K562 (cell line): ENCODE measurements at regions not wholly inside any gene's neighbourhood (a gene's known extent, or its start where the extent isn't known, plus 50 kb on each side); places are given as distances from the start of the nearest gene placed in this dataset.

Experiments
- ADNP ChIP-seq: fragments of 200-800 bp; sonication (Bioruptor generic); IDR thresholded peaks from 2 replicates; pipeline ENCODE4 v1.6.1; 2016; ENCODE audit warnings: missing genetic modification characterization, missing compliant biosample characterization
- ATF1 ChIP-seq, 2 experiments: fragments of 450-650 bp in 1 of 2; IDR thresholded peaks; 2 replicates each; pipeline ENCODE4 v1.6.1; 2016; ENCODE audit warnings: missing compliant biosample characterization in 1 of 2, missing genetic modification characterization in 1 of 2
- BRF1 ChIP-seq: IDR thresholded peaks from 3 replicates; pipeline ENCODE4 v1.6.1; 2011; ENCODE audit warnings: borderline replicate concordance, mild to moderate bottlenecking; ENCODE audit not compliant: insufficient read length; ENCODE audit errors: extremely low read depth
- E2F6 ChIP-seq, 2 experiments: IDR thresholded peaks; 2 replicates each; pipeline ENCODE4 v1.6.1; 2011; ENCODE audit warnings: borderline replicate concordance in 1 of 2, control low read depth in 1 of 2, low read depth in 1 of 2, low read length in 1 of 2, mild to moderate bottlenecking in 1 of 2, mixed read lengths in 1 of 2, moderate library complexity in 1 of 2; ENCODE audit not compliant: insufficient read depth in 1 of 2, insufficient read length in 1 of 2, poor library complexity in 1 of 2, severe bottlenecking in 1 of 2; ENCODE audit errors: extremely low read depth in 1 of 2
- JUNB ChIP-seq: fragments of 450-650 bp; formaldehyde crosslinking; conservative IDR thresholded peaks from 2 replicates; pipeline ENCODE4 v1.4.0; 2020; ENCODE audit warnings: mild to moderate bottlenecking
- NR2C1 ChIP-seq, 2 experiments: fragments of 450-650 bp; IDR thresholded peaks; 2 replicates each; pipeline ENCODE4 v1.6.1; 2017; ENCODE audit warnings: mild to moderate bottlenecking in 2 of 2, antibody characterized with exemption in 1 of 2, inconsistent platforms in 1 of 2, missing compliant biosample characterization in 1 of 2, missing genetic modification characterization in 1 of 2
- RAD51 ChIP-seq: fragments of 450-650 bp; IDR thresholded peaks from 2 replicates; pipeline ENCODE4 v1.7.1; 2016; ENCODE audit warnings: low read depth, mild to moderate bottlenecking, borderline replicate concordance
- TCF3 ChIP-seq: sonication (generic); formaldehyde crosslinking; IDR thresholded peaks from 2 replicates; pipeline ENCODE4 v1.4.0; 2020; ENCODE audit warnings: mild to moderate bottlenecking, missing genetic modification reagents
- YY1 ChIP-seq, 3 experiments: IDR thresholded peaks; 2 replicates each; pipeline ENCODE4 v1.6.1; 2011; ENCODE audit warnings: low read length in 2 of 3, mild to moderate bottlenecking in 2 of 3, moderate library complexity in 2 of 3, borderline replicate concordance in 1 of 3, control low read depth in 1 of 3, low read depth in 1 of 3; ENCODE audit not compliant: insufficient read depth in 3 of 3, insufficient replicate concordance in 2 of 3, control insufficient read depth in 1 of 3, insufficient read length in 1 of 3; ENCODE audit errors: extremely low read depth in 1 of 3
- ZBTB2 ChIP-seq: fragments of 450-650 bp; IDR thresholded peaks from 2 replicates; pipeline ENCODE4 v1.6.1; 2016; ENCODE audit warnings: antibody characterized with exemption
- ZBTB9 ChIP-seq: fragments of 450-650 bp; formaldehyde crosslinking; IDR thresholded peaks from 2 replicates; pipeline ENCODE4 v1.4.0; 2020; ENCODE audit warnings: mild to moderate bottlenecking, moderate library complexity
- ZEB2 ChIP-seq: fragments of 450-650 bp; IDR thresholded peaks from 2 replicates; pipeline ENCODE4 v1.6.1; 2016
- ZNF165 ChIP-seq: fragments of 250-450 bp; sonication (Bioruptor Pico); IDR thresholded peaks from 2 replicates; pipeline ENCODE4 v1.4.0; 2020; ENCODE audit warnings: borderline replicate concordance
- ZNF174 ChIP-seq: fragments of 250-450 bp; sonication (Bioruptor Pico); IDR thresholded peaks from 2 replicates; pipeline ENCODE4 v1.4.0; 2020; ENCODE audit warnings: mild to moderate bottlenecking
- ZNF23 ChIP-seq: fragments of 250-450 bp; sonication (Bioruptor Pico); IDR thresholded peaks from 2 replicates; pipeline ENCODE4 v1.4.0; 2020; ENCODE audit warnings: mild to moderate bottlenecking
- ZNF239 ChIP-seq: fragments of 250-450 bp; sonication (Bioruptor Pico); IDR thresholded peaks from 2 replicates; pipeline ENCODE4 v1.4.0; 2020; ENCODE audit warnings: mild to moderate bottlenecking
- ZNF347 ChIP-seq: fragments of 450-650 bp; formaldehyde crosslinking; IDR thresholded peaks from 2 replicates; pipeline ENCODE4 v1.4.0; 2020; ENCODE audit warnings: low read depth, mild to moderate bottlenecking, moderate library complexity
- ZNF644 ChIP-seq: fragments of 200-800 bp; sonication (Bioruptor generic); IDR thresholded peaks from 2 replicates; pipeline ENCODE4 v1.6.1; 2016; ENCODE audit warnings: low read depth, missing genetic modification characterization, missing compliant biosample characterization
- ZSCAN32 ChIP-seq: fragments of 450-650 bp; formaldehyde crosslinking; IDR thresholded peaks from 2 replicates; pipeline ENCODE4 v1.4.0; 2020; ENCODE audit warnings: mild to moderate bottlenecking, moderate library complexity

GRCh38 chr6:15901141-15902115 lies 227.5 kb upstream of the MYLIP start (continued):
- TF ChIP-seq NR2C1 (IDR thresholded peaks at IDR 0.05) (no peak), NR2C1 (tag; IDR thresholded peaks at IDR 0.05) (peak; percentile 30; the same call in 1 of the 2 replicates), ZBTB9 (CRISPR knock-in tag) (peak; percentile 58), ZNF165 (0 out of 2 replicates have a peak, but pooled peaks have one; percentile 22), ATF1 (CRISPR knock-in tag; IDR thresholded peaks at IDR 0.05) (no peak), ATF1 (tag; IDR thresholded peaks at IDR 0.05) (peak; percentile 54), ZBTB2 (peak; percentile 64; the same call in 1 of the 2 replicates), JUNB (peak; percentile 40; the same call in 1 of the 2 replicates), BRF1 (no peak), ZNF644 (0 out of 2 replicates have a peak, but pooled peaks have one; percentile 37), TCF3 (no peak), ZNF23 (CRISPR knock-in tag) (0 out of 2 replicates have a peak, but pooled peaks have one; percentile 48), ZEB2 (peak; percentile 73; the same call in 1 of the 2 replicates), YY1 (IDR thresholded peaks at IDR 0.05; ENCODE audit: borderline replicate concordance in 1 of 3, control insufficient read depth in 1 of 3, extremely low read depth in 1 of 3, insufficient read depth in 3 of 3, insufficient read length in 1 of 3, insufficient replicate concordance in 2 of 3, low read depth in 1 of 3, low read length in 2 of 3) (peak in 1 of 3 experiments; percentile 35), ZSCAN32 (CRISPR knock-in tag) (0 out of 2 replicates have a peak, but pooled peaks have one; percentile 66), ZNF174 (CRISPR knock-in tag) (0 out of 2 replicates have a peak, but pooled peaks have one; percentile 15), E2F6 (IDR thresholded peaks at IDR 0.05; ENCODE audit: borderline replicate concordance in 1 of 2, extremely low read depth in 1 of 2, insufficient read depth in 1 of 2, insufficient read length in 1 of 2, low read depth in 1 of 2, low read length in 1 of 2, poor library complexity in 1 of 2, severe bottlenecking in 1 of 2) (peak; percentile 25 to 61), ZNF347 (CRISPR knock-in tag) (no peak), ZNF239 (CRISPR knock-in tag) (peak; percentile 45; the same call in 1 of the 2 replicates), RAD51 (peak; percentile 75), ADNP (tag) (peak; percentile 31; the same call in 1 of the 2 replicates)
